ENCODE measurements at regions not wholly inside any gene's neighbourhood (a gene's known extent, or its start where the extent isn't known, plus 50 kb on each side); places are given as distances from the start of the nearest gene placed in this dataset.

DNA sequence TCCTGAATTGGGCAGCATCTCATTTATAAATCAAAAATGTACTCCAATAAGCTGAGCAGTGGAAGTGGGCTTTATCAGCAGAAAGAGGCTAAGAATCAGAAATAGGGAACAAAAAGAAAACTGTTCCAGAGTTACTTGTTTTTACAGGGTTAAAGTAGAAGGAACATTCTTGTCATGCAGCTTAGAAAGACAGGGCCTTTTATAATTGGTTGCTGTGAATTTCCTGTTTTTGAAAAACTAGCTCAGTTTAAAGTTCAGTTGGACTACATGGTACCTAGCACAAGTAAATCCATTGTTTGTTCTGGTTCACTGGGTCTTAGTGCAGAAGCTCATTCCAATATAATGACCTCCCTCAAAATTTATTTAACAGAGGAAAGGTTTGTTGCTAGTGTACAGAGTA is 200.8 kb downstream of the GRIA2 start:
- no peak for TF ChIP-seq ZNF239 (tag by site-specific recombination; IDR thresholded peaks at IDR 0.05)
- TF ChIP-seq SP2 (tag by site-specific recombination; IDR thresholded peaks at IDR 0.05), result no peak
